Naive B cell (primary cell): ENCODE measurements at regions not wholly inside any gene's neighbourhood (a gene's known extent, or its start where the extent isn't known, plus 50 kb on each side); places are given as distances from the start of the nearest gene placed in this dataset.

Experiments used
- ATAC-seq, 2 donors: fragments of 150-1000 bp; cut with Tn5 transposase; 2 replicates each; pipeline ENCODE4 v1.10.0; 2021; ENCODE audit warnings: low read depth in 2 of 2, mild to moderate bottlenecking in 2 of 2, moderate library complexity in 2 of 2
- DNase-seq: peaks from one replicate; pipeline ENCODE4 v3.0.0; 2022
- H3K27ac Mint-ChIP-seq, 6 donors: one replicate each; pipeline ENCODE4 v1.8.0; 2020 to 2022; ENCODE audit warnings: mild to moderate bottlenecking in 6 of 6, mixed read lengths in 6 of 6, moderate library complexity in 5 of 6, inconsistent platforms in 2 of 6
- H3K27me3 Mint-ChIP-seq, 3 donors: one replicate each; pipeline ENCODE4 v1.8.0; 2021 to 2022; ENCODE audit warnings: mixed read lengths in 3 of 3, mild to moderate bottlenecking in 1 of 3
- H3K36me3 Mint-ChIP-seq, 2 donors: one replicate each; pipeline ENCODE4 v1.8.0; 2020 to 2022; ENCODE audit warnings: mixed read lengths in 2 of 2, inconsistent platforms in 1 of 2, mild to moderate bottlenecking in 1 of 2
- H3K4me1 Mint-ChIP-seq, 3 donors: one replicate each; pipeline ENCODE4 v1.8.0; 2020 to 2022; ENCODE audit warnings: mixed read lengths in 3 of 3, inconsistent platforms in 1 of 3, mild to moderate bottlenecking in 1 of 3, moderate library complexity in 1 of 3
- H3K4me3 Mint-ChIP-seq, 8 donors: one replicate each; pipeline ENCODE4 v1.8.0; 2020 to 2022; ENCODE audit warnings: mild to moderate bottlenecking in 8 of 8, mixed read lengths in 8 of 8, moderate library complexity in 8 of 8, inconsistent platforms in 2 of 8
- H3K9me3 Mint-ChIP-seq, 7 donors: one replicate each; pipeline ENCODE4 v1.8.0; 2020 to 2022; ENCODE audit warnings: mixed read lengths in 7 of 7, mild to moderate bottlenecking in 5 of 7, inconsistent platforms in 2 of 7, moderate library complexity in 1 of 7

- H3K27ac Mint-ChIP-seq, result no peak overlapping the region
- no peak overlapping the region for H3K4me3 Mint-ChIP-seq
- no peaks in the 10 kb centered on the region for H3K36me3 Mint-ChIP-seq
- ATAC-seq (no peak), DNase-seq (no peak)
- H3K4me1 Mint-ChIP-seq, result no peaks in the 10 kb centered on the region
- H3K9me3 Mint-ChIP-seq, result no peaks in the 10 kb centered on the region
- H3K27me3 Mint-ChIP-seq, result peaks cover 0 to 4% (median 0%) of the 10 kb centered on the region in 3 donors
These were observed 722.6 kb downstream of the GATA3 start for GRCh38 chr10:8776926-8777622.

DNA sequence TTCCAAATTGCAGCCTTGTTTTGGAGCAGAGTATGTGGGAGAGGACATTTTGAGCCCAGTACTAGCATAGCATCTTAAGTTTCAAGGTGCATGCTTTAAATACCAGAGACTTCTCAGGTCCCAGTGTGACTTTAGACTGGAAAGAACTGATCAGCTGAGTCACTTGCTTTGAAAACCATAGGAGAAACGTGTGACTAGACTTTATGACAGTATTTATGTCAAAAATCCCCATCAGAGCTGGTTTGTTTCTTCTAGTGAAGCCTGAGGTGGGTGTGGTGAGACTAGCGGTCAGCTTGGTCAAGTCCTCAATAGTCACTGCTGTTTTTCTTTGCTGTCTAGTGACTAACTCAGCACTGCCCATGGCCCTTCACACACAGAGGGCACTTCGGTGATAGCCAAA is 724.2 kb downstream of the GATA3 start:
- H3K27me3 Mint-ChIP-seq, result peaks cover 0 to 3% (median 0%) of the 10 kb centered on the region in 3 donors
- no peak for ATAC-seq
- H3K27ac Mint-ChIP-seq, result no peak overlapping the region
- H3K36me3 Mint-ChIP-seq, result no peaks in the 10 kb centered on the region
- H3K4me3 Mint-ChIP-seq, result no peak overlapping the region
- no peak for DNase-seq
- H3K4me1 Mint-ChIP-seq, result no peaks in the 10 kb centered on the region
- H3K9me3 Mint-ChIP-seq, result no peaks in the 10 kb centered on the region

DNA sequence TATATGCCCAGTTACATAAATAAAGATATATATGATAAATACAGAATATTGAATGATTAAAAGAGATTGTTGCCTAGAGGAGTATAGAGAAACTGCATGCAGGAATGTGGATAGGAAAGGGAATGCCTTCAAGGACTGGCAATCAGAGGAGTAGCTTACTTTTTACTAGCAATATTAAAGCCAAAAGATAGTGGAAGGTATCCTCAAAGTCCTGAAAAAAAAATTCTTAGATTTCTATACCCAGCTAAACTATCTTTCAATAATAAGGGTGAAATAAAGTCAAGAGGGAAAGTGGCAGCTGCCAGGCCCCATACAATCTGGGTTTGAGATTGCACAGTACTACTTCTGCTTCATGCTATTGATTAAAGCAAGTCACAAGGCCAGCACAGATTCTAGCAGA is 733.2 kb downstream of the GATA3 start:
- H3K27ac Mint-ChIP-seq, result no peak overlapping the region
- H3K36me3 Mint-ChIP-seq, result no peaks in the 10 kb centered on the region
- no peaks in the 10 kb centered on the region for H3K4me1 Mint-ChIP-seq
- H3K27me3 Mint-ChIP-seq, result peaks cover 0 to 3% (median 0%) of the 10 kb centered on the region in 3 donors
- DNase-seq (no peak), ATAC-seq (no peak)
- no peak overlapping the region for H3K4me3 Mint-ChIP-seq
- H3K9me3 Mint-ChIP-seq, result peaks cover 6 to 50% (median 25%) of the 10 kb centered on the region in 7 donors

DNA sequence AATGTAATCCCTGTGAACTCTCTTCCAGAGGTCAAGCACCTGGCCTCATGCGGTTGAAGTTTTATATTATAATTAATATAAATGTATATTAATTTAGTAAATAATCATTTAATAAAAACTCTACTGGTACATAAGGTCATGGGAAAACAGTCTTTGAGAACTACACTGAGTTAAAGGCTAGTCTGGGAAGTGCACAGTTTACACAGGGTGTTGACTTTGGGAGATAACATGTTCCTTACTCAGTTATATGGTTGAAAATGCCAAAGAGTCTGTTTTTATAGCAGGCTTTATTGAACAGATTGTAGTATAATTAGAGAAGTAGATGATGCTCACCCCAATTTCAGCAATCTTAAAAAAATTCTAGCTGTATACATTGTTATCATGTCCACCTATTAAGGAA is 735.9 kb downstream of the GATA3 start:
- H3K9me3 Mint-ChIP-seq, result peaks cover 6 to 38% (median 25%) of the 10 kb centered on the region in 7 donors
- no peak for DNase-seq
- H3K36me3 Mint-ChIP-seq, result no peaks in the 10 kb centered on the region
- no peaks in the 10 kb centered on the region for H3K4me1 Mint-ChIP-seq
- no peak for ATAC-seq
- H3K4me3 Mint-ChIP-seq, result no peak overlapping the region
- no peak overlapping the region for H3K27ac Mint-ChIP-seq
- H3K27me3 Mint-ChIP-seq, result no peaks in the 10 kb centered on the region

- DNase-seq, result no peak
- H3K27ac Mint-ChIP-seq, result no peak overlapping the region
- no peak for ATAC-seq
- no peak overlapping the region for H3K4me3 Mint-ChIP-seq
- peaks cover 0 to 5% (median 0%) of the 10 kb centered on the region in 7 donors for H3K9me3 Mint-ChIP-seq
- no peaks in the 10 kb centered on the region for H3K4me1 Mint-ChIP-seq
- no peaks in the 10 kb centered on the region for H3K27me3 Mint-ChIP-seq
- no peaks in the 10 kb centered on the region for H3K36me3 Mint-ChIP-seq
These were observed 740.4 kb downstream of the GATA3 start for GRCh38 chr10:8794860-8795259.

- no peak for ATAC-seq
- Mint-ChIP-seq H3K4me3 (no peak overlapping the region), H3K9me3 (peaks cover 0 to 5% (median 2%) of the 10 kb centered on the region in 7 donors), H3K4me1 (no peaks in the 10 kb centered on the region), H3K36me3 (no peaks in the 10 kb centered on the region), H3K27me3 (peaks cover 0 to 5% (median 0%) of the 10 kb centered on the region in 3 donors), H3K27ac (no peak overlapping the region)
- no peak for DNase-seq
These were observed 745.9 kb downstream of the GATA3 start for GRCh38 chr10:8800426-8800825.

DNA sequence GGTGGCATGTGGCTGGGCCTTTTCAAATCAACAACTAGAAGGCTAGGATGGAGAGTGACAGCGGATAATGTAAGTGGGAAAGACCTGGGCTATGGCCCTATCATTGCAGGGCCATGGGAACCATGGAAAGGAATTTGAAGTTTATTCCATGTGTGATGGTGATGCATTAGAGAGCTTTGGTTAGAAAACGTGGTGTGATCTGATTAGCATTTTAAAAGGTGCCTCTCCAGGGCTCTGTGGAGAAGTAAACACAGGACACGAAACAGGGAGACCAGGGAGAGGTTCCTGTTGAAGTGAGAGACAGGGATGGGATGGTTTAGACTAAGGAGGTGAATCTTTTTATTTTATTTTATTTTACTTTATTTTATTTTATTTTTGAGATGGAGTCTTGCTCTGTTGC is 749.5 kb downstream of the GATA3 start:
- Mint-ChIP-seq H3K36me3 (no peaks in the 10 kb centered on the region), H3K27ac (no peak overlapping the region), H3K4me1 (no peaks in the 10 kb centered on the region), H3K9me3 (peaks cover 0 to 12% (median 3%) of the 10 kb centered on the region in 7 donors), H3K27me3 (peaks cover 0 to 8% (median 0%) of the 10 kb centered on the region in 3 donors), H3K4me3 (no peak overlapping the region)
- no peak for ATAC-seq
- DNase-seq, result no peak

DNA sequence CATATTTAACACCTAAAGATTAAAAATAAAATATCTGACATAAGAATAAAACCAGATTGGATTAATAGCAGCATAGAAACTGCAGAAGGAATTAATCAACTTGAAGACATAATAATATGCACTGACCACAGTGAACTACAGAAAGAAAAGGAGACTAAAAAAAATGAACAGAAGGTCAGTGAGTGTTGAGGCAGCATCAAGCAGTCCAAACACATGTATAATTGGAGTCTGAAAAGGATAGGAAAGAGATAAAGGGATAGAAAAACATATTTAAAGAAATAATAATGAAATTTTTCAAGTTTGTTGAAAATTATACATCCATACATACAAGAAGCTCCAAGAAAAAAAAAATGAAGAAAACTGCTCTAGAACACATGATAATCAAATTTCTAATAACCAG is 756.2 kb downstream of the GATA3 start:
- Mint-ChIP-seq H3K4me3 (no peak overlapping the region), H3K9me3 (peaks cover 0 to 11% (median 4%) of the 10 kb centered on the region in 7 donors), H3K4me1 (no peaks in the 10 kb centered on the region), H3K27me3 (peaks cover 0 to 7% (median 0%) of the 10 kb centered on the region in 3 donors), H3K27ac (peak overlapping the region in 2 of 6 donors; percentile 5 to 10), H3K36me3 (no peaks in the 10 kb centered on the region)
- DNase-seq (no peak), ATAC-seq (no peak)

- Mint-ChIP-seq H3K9me3 (peaks cover 0 to 11% (median 2%) of the 10 kb centered on the region in 7 donors), H3K27me3 (peaks cover 0 to 7% (median 0%) of the 10 kb centered on the region in 3 donors), H3K4me3 (no peak overlapping the region), H3K27ac (no peak overlapping the region), H3K4me1 (no peaks in the 10 kb centered on the region), H3K36me3 (no peaks in the 10 kb centered on the region)
- DNase-seq, result no peak
- ATAC-seq, result no peak
These were observed 756.7 kb downstream of the GATA3 start for GRCh38 chr10:8811201-8811600.

DNA sequence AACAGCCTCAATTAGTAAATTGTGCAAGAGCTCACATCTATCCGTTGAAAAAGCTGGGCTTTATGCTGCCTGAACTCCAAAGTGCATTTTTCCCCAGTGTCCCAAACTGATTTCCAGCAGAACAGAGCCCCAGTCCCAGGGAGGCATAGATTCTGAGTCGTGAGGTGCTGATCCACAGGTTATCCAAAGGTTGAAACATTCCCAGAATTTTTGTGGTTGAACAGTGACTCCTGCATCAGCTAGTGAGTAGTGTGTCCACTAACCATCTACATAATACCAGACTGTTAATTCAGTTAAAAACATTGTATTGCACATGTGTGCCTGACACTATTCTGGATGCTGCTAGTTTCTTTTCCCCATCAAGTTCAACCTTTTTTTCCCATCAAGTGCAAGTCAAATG is 761.5 kb downstream of the GATA3 start:
- no peak for ATAC-seq
- Mint-ChIP-seq H3K27me3 (no peaks in the 10 kb centered on the region), H3K36me3 (no peaks in the 10 kb centered on the region), H3K4me3 (no peak overlapping the region), H3K9me3 (peaks cover 0 to 3% (median 0%) of the 10 kb centered on the region in 7 donors), H3K4me1 (no peaks in the 10 kb centered on the region), H3K27ac (no peak overlapping the region)
- no peak for DNase-seq

DNA sequence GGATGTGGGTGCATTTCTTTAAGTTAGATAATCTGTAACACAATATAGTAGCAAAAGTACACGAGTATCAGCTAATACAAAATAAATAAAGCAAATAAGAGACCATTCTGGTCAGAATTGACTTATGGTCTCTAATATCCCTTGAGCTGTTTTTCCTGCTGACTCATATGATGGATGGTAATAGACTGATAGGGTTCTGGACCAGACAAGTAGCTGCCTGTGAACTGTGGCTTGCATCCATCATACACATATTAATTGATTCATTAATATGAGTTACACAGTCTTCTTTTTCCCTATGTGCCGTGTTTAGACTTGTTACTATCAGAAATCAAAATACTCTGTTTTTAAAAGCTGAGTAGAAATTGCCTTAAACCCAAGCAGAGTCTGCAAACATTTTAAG is 762.8 kb downstream of the GATA3 start:
- DNase-seq (no peak), ATAC-seq (no peak)
- H3K4me1 Mint-ChIP-seq, result no peaks in the 10 kb centered on the region
- no peak overlapping the region for H3K27ac Mint-ChIP-seq
- H3K9me3 Mint-ChIP-seq, result peaks cover 0 to 2% (median 0%) of the 10 kb centered on the region in 7 donors
- no peaks in the 10 kb centered on the region for H3K27me3 Mint-ChIP-seq
- no peaks in the 10 kb centered on the region for H3K36me3 Mint-ChIP-seq
- no peak overlapping the region for H3K4me3 Mint-ChIP-seq

- H3K36me3 Mint-ChIP-seq, result no peaks in the 10 kb centered on the region
- no peaks in the 10 kb centered on the region for H3K4me1 Mint-ChIP-seq
- no peak for DNase-seq
- H3K4me3 Mint-ChIP-seq, result no peak overlapping the region
- H3K27ac Mint-ChIP-seq, result no peak overlapping the region
- no peak for ATAC-seq
- peaks cover 0 to 2% (median 0%) of the 10 kb centered on the region in 7 donors for H3K9me3 Mint-ChIP-seq
- H3K27me3 Mint-ChIP-seq, result no peaks in the 10 kb centered on the region
These were observed 771.1 kb downstream of the GATA3 start for GRCh38 chr10:8825611-8826010.

DNA sequence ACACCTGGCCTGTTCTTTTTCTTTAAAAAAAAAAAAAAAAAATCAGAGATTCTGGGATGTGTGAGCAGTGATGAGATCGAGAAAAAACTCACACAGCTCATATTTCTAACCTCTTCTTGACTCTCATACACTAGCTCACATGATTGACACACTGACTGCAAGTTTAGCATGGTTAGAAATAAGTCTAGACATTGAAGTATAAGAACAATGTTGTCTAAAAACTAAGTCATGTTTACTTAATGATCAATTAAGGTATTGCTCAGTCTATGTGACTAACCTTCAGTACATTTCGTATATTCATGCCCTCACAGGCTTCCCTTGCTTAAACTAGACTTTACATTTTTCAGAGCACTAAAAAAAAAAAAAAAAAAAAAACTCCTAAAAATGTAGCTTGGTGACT is 775.1 kb downstream of the GATA3 start:
- no peaks in the 10 kb centered on the region for H3K36me3 Mint-ChIP-seq
- no peaks in the 10 kb centered on the region for H3K27me3 Mint-ChIP-seq
- H3K9me3 Mint-ChIP-seq, result peaks cover 0 to 2% (median 0%) of the 10 kb centered on the region in 7 donors
- ATAC-seq, result no peak
- no peak for DNase-seq
- H3K27ac Mint-ChIP-seq, result no peak overlapping the region
- no peak overlapping the region for H3K4me3 Mint-ChIP-seq
- H3K4me1 Mint-ChIP-seq, result no peaks in the 10 kb centered on the region

- ATAC-seq (no peak), DNase-seq (no peak)
- Mint-ChIP-seq H3K36me3 (no peaks in the 10 kb centered on the region), H3K9me3 (peaks cover 0 to 3% (median 0%) of the 10 kb centered on the region in 7 donors), H3K27me3 (no peaks in the 10 kb centered on the region), H3K4me3 (no peak overlapping the region), H3K4me1 (no peaks in the 10 kb centered on the region), H3K27ac (no peak overlapping the region)
These were observed 775.6 kb downstream of the GATA3 start for GRCh38 chr10:8830048-8830447.
